ENCODE measurements at regions not wholly inside any gene's neighbourhood (a gene's known extent, or its start where the extent isn't known, plus 50 kb on each side); places are given as distances from the start of the nearest gene placed in this dataset.

DNA sequence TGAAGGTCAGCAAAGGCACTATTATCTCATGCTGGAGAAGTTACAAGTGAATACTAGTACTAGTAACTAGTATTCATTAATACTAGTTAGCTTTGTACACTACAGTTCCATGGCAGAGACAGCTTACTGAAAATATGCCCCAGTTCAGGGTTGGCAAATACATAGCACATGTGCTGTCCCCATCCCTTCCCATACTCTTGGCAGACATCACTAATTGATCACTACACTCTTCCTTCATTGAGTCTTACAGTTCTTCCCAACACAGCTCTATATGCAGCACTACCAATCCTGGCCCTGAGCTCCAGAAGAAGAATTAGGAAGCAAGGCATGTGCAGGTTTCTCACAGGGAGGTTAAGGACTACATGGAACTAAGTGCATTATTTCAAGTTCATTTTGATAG, 168.3 kb upstream of the EEA1 start:
- Histone ChIP-seq H3K27me3 (no peaks in the 10 kb centered on the region), H3K9me3 (no peaks in the 10 kb centered on the region), H3K27ac (replicated peaks in 1 of 4) (no peak overlapping the region), H3K4me1 (peaks cover 0 to 15% (median 7%) of the 10 kb centered on the region in 4 donors), H3K4me3 (no peak overlapping the region), H3K36me3 (no peaks in the 10 kb centered on the region)
- TF ChIP-seq, protein P1, sequence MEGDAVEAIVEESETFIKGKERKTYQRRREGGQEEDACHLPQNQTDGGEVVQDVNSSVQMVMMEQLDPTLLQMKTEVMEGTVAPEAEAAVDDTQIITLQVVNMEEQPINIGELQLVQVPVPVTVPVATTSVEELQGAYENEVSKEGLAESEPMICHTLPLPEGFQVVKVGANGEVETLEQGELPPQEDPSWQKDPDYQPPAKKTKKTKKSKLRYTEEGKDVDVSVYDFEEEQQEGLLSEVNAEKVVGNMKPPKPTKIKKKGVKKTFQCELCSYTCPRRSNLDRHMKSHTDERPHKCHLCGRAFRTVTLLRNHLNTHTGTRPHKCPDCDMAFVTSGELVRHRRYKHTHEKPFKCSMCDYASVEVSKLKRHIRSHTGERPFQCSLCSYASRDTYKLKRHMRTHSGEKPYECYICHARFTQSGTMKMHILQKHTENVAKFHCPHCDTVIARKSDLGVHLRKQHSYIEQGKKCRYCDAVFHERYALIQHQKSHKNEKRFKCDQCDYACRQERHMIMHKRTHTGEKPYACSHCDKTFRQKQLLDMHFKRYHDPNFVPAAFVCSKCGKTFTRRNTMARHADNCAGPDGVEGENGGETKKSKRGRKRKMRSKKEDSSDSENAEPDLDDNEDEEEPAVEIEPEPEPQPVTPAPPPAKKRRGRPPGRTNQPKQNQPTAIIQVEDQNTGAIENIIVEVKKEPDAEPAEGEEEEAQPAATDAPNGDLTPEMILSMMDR (IDR thresholded peaks at IDR 0.05), result no peak
- no peak for TF ChIP-seq POLR2A (IDR thresholded peaks at IDR 0.05; ENCODE audit: low read depth)
- no peak for TF ChIP-seq POLR2AphosphoS5 (IDR thresholded peaks at IDR 0.05)
- DNase-seq (ENCODE audit: extremely low spot score), result no peak
- intact Hi-C loops (cut with DNase I), result no loop called here

DNA sequence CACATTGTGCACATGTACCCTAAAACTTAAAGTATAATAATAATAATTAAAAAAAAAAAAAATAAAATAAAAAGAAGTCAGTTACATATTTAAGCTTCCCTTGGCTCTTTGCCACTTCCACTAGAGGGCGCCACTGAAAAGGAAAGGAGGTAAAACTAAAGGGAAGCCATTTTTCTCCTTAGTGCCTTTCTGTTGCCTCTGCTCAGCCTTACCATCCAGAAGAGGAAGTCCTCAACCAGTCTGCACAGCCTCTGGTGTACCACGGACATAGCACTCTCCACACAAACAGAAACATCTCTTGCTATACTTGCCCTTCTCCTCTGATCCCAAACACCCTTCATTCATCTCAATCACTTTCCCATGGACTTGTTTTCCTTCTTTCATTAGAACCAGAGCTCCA, 169.0 kb upstream of the EEA1 start:
- intact Hi-C loops (cut with DNase I), result no loop called here
- H3K4me1 ChIP-seq, result peaks cover 5 to 22% (median 14%) of the 10 kb centered on the region in 4 donors
- no peaks in the 10 kb centered on the region for H3K9me3 ChIP-seq
- no peak for DNase-seq (ENCODE audit: extremely low spot score)
- WGBS, result 70% methylated on average over 2 of the region's 2 CpGs
- H3K4me3 ChIP-seq, result no peak overlapping the region
- no peak overlapping the region for H3K27ac ChIP-seq (replicated peaks in 1 of 4)
- TF ChIP-seq, protein P1 (IDR thresholded peaks at IDR 0.05), result peak in 2 of 3 experiments; percentile 41 to 46
- no peak for TF ChIP-seq POLR2AphosphoS5 (IDR thresholded peaks at IDR 0.05)
- H3K36me3 ChIP-seq, result no peaks in the 10 kb centered on the region
- no peaks in the 10 kb centered on the region for H3K27me3 ChIP-seq

DNA sequence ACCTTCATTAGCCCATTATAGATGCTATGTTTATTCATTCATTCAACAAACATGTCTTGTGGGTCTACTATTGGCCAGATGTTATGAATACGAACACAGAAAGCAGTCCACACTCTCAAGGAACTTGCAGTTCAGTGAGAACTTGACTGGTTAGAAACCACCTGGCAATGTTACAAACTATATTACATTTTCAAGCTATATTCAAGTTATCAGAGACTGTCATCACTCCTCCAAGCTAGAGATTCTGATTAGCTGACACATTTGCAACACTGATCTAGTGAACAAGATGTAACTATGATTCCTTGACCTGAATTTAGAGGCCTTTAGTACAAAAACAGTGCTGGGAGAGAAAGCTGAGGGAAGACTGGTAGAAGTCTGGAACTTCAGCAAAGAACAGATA, 170.7 kb upstream of the EEA1 start:
- Histone ChIP-seq H3K4me1 (peaks cover 11 to 38% (median 22%) of the 10 kb centered on the region in 4 donors), H3K9me3 (no peaks in the 10 kb centered on the region), H3K27me3 (no peaks in the 10 kb centered on the region), H3K4me3 (no peak overlapping the region), H3K36me3 (no peaks in the 10 kb centered on the region), H3K27ac (replicated peaks in 1 of 4) (peak overlapping the region in 2 of 4 donors; percentile 30 to 72)
- intact Hi-C loops (cut with DNase I), result no loop called here
- WGBS, result 73% methylated on average over 1 of the region's 1 CpG
- DNase-seq (ENCODE audit: extremely low spot score), result no peak
- TF ChIP-seq POLR2A (IDR thresholded peaks at IDR 0.05; ENCODE audit: low read depth), result no peak
- TF ChIP-seq, protein P1 (IDR thresholded peaks at IDR 0.05), result no peak
- no peak for TF ChIP-seq POLR2AphosphoS5 (IDR thresholded peaks at IDR 0.05)
- no peak for TF ChIP-seq EP300 (IDR thresholded peaks at IDR 0.05)

GRCh38 chr12:93100610-93101009, 171.5 kb upstream of the EEA1 start:
- 81% methylated on average over 4 of the region's 4 CpGs for WGBS
- no peaks in the 10 kb centered on the region for H3K36me3 ChIP-seq
- intact Hi-C loops (cut with DNase I), result no loop called here
- peak overlapping the region in 2 of 4 donors; percentile 72 to 85 for H3K27ac ChIP-seq (replicated peaks in 1 of 4)
- TF ChIP-seq, protein P1 (IDR thresholded peaks at IDR 0.05), result no peak
- TF ChIP-seq POLR2AphosphoS5 (IDR thresholded peaks at IDR 0.05) (no peak), EP300 (IDR thresholded peaks at IDR 0.05) (no peak), POLR2A (IDR thresholded peaks at IDR 0.05; ENCODE audit: low read depth) (no peak)
- no peaks in the 10 kb centered on the region for H3K9me3 ChIP-seq
- H3K27me3 ChIP-seq, result no peaks in the 10 kb centered on the region
- DNase-seq (ENCODE audit: extremely low spot score), result no peak
- H3K4me3 ChIP-seq, result no peak overlapping the region
- peaks cover 11 to 38% (median 22%) of the 10 kb centered on the region in 4 donors for H3K4me1 ChIP-seq

- Histone ChIP-seq H3K27me3 (no peaks in the 10 kb centered on the region), H3K27ac (replicated peaks in 1 of 4) (peak overlapping the region; percentile 72 to 85 (median 77)), H3K36me3 (no peaks in the 10 kb centered on the region), H3K4me1 (peaks cover 11 to 39% (median 24%) of the 10 kb centered on the region in 4 donors), H3K9me3 (no peaks in the 10 kb centered on the region), H3K4me3 (no peak overlapping the region)
- TF ChIP-seq EP300 (IDR thresholded peaks at IDR 0.05), result no peak
- no peak for TF ChIP-seq POLR2A (IDR thresholded peaks at IDR 0.05; ENCODE audit: low read depth)
- no peak for TF ChIP-seq POLR2AphosphoS5 (IDR thresholded peaks at IDR 0.05)
- TF ChIP-seq, protein P1 (IDR thresholded peaks at IDR 0.05), result no peak
- DNase-seq (ENCODE audit: extremely low spot score), result no peak
- 87% methylated on average over 4 of the region's 4 CpGs for WGBS
- intact Hi-C loops (cut with DNase I), result no loop called here
Measured at GRCh38 chr12:93101367-93101766, 172.3 kb upstream of the EEA1 start.

Data from esophagus muscularis mucosa (tissue), 4 donors.